Stimulated activated naive B cell treated with anti-CD40 and anti-IgM and Interleukin-4, amounts not matched to agents 10 μg/mL and 1 μg/mL and 100 μg/mL, for 72 hours (primary cell): ENCODE measurements at regions not wholly inside any gene's neighbourhood (a gene's known extent, or its start where the extent isn't known, plus 50 kb on each side); places are given as distances from the start of the nearest gene placed in this dataset.
"Not testable (repeated sequence)": the region's sequence is repeated elsewhere in the genome, so short reads cannot be mapped to it uniquely, and the experiment has no call there.

ENCODE experiments used
- ATAC-seq, 2 donors: fragments of 150-1000 bp; cut with Tn5 transposase; replicated peaks; 2 replicates each; pipeline ENCODE4 v1.10.0; 2021; ENCODE audit warnings: moderate library complexity in 1 of 2
- DNase-seq: peaks from one replicate; pipeline ENCODE4 v3.0.0; 2021
- H3K27ac Mint-ChIP-seq: one replicate; pipeline ENCODE4 v1.8.0; 2022; ENCODE audit warnings: mild to moderate bottlenecking, mixed read lengths
- H3K27me3 Mint-ChIP-seq, 2 donors: one replicate each; pipeline ENCODE4 v1.8.0; 2022; ENCODE audit warnings: mixed read lengths in 2 of 2
- H3K36me3 Mint-ChIP-seq, 2 donors: one replicate each; pipeline ENCODE4 v1.8.0; 2022; ENCODE audit warnings: mixed read lengths in 2 of 2, mild to moderate bottlenecking in 1 of 2
- H3K4me1 Mint-ChIP-seq, 2 donors: one replicate each; pipeline ENCODE4 v1.8.0; 2022; ENCODE audit warnings: mixed read lengths in 2 of 2, mild to moderate bottlenecking in 1 of 2
- H3K4me3 Mint-ChIP-seq, 2 donors: one replicate each; pipeline ENCODE4 v1.8.0; 2022; ENCODE audit warnings: mild to moderate bottlenecking in 2 of 2, mixed read lengths in 2 of 2, moderate library complexity in 1 of 2
- H3K9me3 Mint-ChIP-seq, 2 donors: one replicate each; pipeline ENCODE4 v1.8.0; 2022; ENCODE audit warnings: mixed read lengths in 2 of 2, mild to moderate bottlenecking in 1 of 2

DNA sequence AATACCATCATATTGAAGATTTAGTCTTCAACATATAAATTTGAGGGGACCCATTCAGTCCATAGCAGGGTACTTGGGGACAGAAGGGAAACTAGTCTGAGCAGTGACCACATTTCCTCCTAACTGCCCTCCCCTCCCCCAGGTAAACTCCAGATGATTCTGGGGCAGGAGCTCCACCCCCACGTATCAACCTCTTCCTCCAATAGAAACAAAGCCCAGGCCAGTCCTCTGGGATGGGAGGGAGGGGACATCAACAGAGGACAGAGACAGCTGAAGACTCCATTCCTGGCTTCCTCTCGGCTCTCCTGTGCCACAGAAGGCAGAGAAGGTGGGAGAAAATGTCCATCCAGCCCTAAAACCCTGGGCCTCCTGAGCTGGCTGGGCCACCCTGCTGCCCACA lies 85.0 kb upstream of the TOP1 start:
- H3K27ac Mint-ChIP-seq, result no peak overlapping the region
- H3K4me3 Mint-ChIP-seq, result no peak overlapping the region
- H3K4me1 Mint-ChIP-seq, result peaks cover 21% of the 10 kb centered on the region in 2 donors
- peaks cover 0 to 1% of the 10 kb centered on the region in 2 donors for H3K9me3 Mint-ChIP-seq
- no peak for DNase-seq
- H3K27me3 Mint-ChIP-seq, result peaks cover 11 to 15% of the 10 kb centered on the region in 2 donors
- no peaks in the 10 kb centered on the region for H3K36me3 Mint-ChIP-seq
- ATAC-seq, result no peak

DNA sequence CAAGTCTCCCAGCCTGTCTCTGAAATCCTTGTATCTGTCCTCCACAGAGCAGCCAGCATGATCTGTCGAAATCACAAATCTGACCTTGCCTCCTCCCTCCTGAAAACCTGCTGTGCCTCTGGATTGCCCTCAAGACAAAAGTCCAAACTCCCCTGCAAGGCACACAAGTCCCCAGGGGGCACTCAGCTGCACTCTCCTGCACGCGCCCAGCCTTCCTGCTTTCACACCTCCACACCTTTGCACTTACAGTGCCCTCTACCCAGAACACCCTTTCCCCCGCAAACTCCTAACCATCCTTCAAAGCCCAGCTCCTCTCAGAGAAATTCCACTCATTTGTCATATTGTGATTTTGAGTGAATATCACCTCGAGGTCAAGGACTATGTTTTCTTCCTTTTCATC lies 83.4 kb upstream of the TOP1 start:
- DNase-seq (no peak), ATAC-seq (no peak)
- H3K4me3 Mint-ChIP-seq, result no peak overlapping the region
- no peaks in the 10 kb centered on the region for H3K36me3 Mint-ChIP-seq
- peaks cover 0 to 1% of the 10 kb centered on the region in 2 donors for H3K9me3 Mint-ChIP-seq
- H3K27me3 Mint-ChIP-seq, result peaks cover 11 to 15% of the 10 kb centered on the region in 2 donors
- H3K27ac Mint-ChIP-seq, result peak overlapping the region; percentile 16
- H3K4me1 Mint-ChIP-seq, result peaks cover 21% of the 10 kb centered on the region in 2 donors

GRCh38 chr20:40945754-40946450 lies 82.7 kb upstream of the TOP1 start:
- peaks cover 11 to 17% of the 10 kb centered on the region in 2 donors for H3K27me3 Mint-ChIP-seq
- peaks cover 0 to 1% of the 10 kb centered on the region in 2 donors for H3K9me3 Mint-ChIP-seq
- no peaks in the 10 kb centered on the region for H3K36me3 Mint-ChIP-seq
- H3K4me3 Mint-ChIP-seq, result no peak overlapping the region
- DNase-seq (no peak), ATAC-seq (peak; percentile 34 to 54)
- peaks cover 15 to 17% of the 10 kb centered on the region in 2 donors for H3K4me1 Mint-ChIP-seq
- H3K27ac Mint-ChIP-seq, result no peak overlapping the region

DNA sequence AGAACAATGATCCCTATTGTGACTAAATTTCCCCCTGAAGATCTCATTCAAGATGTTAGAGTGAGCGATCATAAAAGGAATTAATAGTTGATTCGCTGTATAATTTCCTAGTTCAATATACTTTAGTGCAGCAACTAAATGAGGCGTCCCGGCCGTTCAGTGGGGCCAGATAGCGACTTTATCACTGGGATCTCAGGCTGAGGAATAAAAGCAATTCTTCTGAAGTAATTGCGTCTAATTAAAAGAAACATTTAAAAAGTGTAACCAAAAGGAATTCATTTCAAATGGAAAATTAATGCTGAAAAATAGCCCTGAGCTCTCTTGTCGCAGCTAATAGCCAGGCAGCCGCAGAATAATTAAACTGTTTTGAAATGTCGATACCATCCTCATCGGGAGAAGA lies 82.2 kb upstream of the TOP1 start:
- H3K9me3 Mint-ChIP-seq, result peaks cover 0 to 1% of the 10 kb centered on the region in 2 donors
- H3K27ac Mint-ChIP-seq, result no peak overlapping the region

GRCh38 chr20:40948465-40949267 lies 80.0 kb upstream of the TOP1 start:
- Mint-ChIP-seq H3K9me3 (no peaks in the 10 kb centered on the region), H3K4me3 (no peak overlapping the region)

More for the DNA sequence above, 82.2 kb upstream of the TOP1 start:
- no peak for ATAC-seq
- Mint-ChIP-seq H3K27me3 (peaks cover 11 to 19% of the 10 kb centered on the region in 2 donors), H3K36me3 (no peaks in the 10 kb centered on the region), H3K4me3 (no peak overlapping the region), H3K4me1 (peaks cover 10 to 11% of the 10 kb centered on the region in 2 donors)
- DNase-seq, result no peak

GRCh38 chr20:40949346-40949745 lies 79.3 kb upstream of the TOP1 start:
- peaks cover 11 to 28% of the 10 kb centered on the region in 2 donors for H3K27me3 Mint-ChIP-seq
- H3K27ac Mint-ChIP-seq, result no peak overlapping the region
- no peak overlapping the region for H3K4me3 Mint-ChIP-seq
- peaks cover 0 to 4% of the 10 kb centered on the region in 2 donors for H3K4me1 Mint-ChIP-seq
- no peak for DNase-seq
- H3K36me3 Mint-ChIP-seq, result no peaks in the 10 kb centered on the region
- H3K9me3 Mint-ChIP-seq, result peaks cover 2 to 4% of the 10 kb centered on the region in 2 donors
- no peak for ATAC-seq

More at GRCh38 chr20:40948465-40949267, 80.0 kb upstream of the TOP1 start:
- Mint-ChIP-seq H3K27ac (no peak overlapping the region), H3K4me1 (peaks cover 0 to 6% of the 10 kb centered on the region in 2 donors), H3K27me3 (peaks cover 11 to 28% of the 10 kb centered on the region in 2 donors), H3K36me3 (no peaks in the 10 kb centered on the region)
- ATAC-seq, result no peak
- no peak for DNase-seq

GRCh38 chr20:40952136-40952535 lies 76.5 kb upstream of the TOP1 start:
- no peaks in the 10 kb centered on the region for H3K36me3 Mint-ChIP-seq
- H3K9me3 Mint-ChIP-seq, result peaks cover 2 to 5% of the 10 kb centered on the region in 2 donors
- peaks cover 3 to 9% of the 10 kb centered on the region in 2 donors for H3K4me1 Mint-ChIP-seq
- H3K27me3 Mint-ChIP-seq, result peaks cover under 1 to 18% of the 10 kb centered on the region in 2 donors
- no peak overlapping the region for H3K4me3 Mint-ChIP-seq
- no peak for ATAC-seq
- DNase-seq, result no peak
- no peak overlapping the region for H3K27ac Mint-ChIP-seq

DNA sequence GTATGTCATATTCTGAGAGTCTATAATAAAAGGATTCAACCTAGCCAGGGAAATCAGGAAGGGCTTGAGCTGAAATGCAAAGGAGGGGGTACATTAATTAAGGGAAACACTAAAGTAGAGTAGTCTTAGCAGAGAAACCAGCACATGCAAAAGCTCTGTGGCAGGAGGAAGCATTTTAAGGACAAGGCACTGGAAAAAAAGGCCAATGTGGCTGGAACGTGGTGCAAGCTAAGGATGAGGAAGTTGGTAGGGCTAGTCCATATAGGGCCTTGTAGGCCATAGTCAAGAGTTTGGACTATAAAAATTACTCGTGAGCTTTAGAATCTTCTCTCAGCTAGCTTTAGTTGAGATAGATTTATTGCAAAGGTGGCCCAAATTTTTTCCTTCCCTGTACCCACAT lies 75.2 kb upstream of the TOP1 start:
- no peak for ATAC-seq
- peaks cover 3 to 9% of the 10 kb centered on the region in 2 donors for H3K4me1 Mint-ChIP-seq
- no peak overlapping the region for H3K27ac Mint-ChIP-seq
- H3K27me3 Mint-ChIP-seq, result peaks cover 0 to 18% of the 10 kb centered on the region in 2 donors
- H3K4me3 Mint-ChIP-seq, result no peak overlapping the region
- H3K36me3 Mint-ChIP-seq, result no peaks in the 10 kb centered on the region
- peaks cover 2 to 5% of the 10 kb centered on the region in 2 donors for H3K9me3 Mint-ChIP-seq
- no peak for DNase-seq

DNA sequence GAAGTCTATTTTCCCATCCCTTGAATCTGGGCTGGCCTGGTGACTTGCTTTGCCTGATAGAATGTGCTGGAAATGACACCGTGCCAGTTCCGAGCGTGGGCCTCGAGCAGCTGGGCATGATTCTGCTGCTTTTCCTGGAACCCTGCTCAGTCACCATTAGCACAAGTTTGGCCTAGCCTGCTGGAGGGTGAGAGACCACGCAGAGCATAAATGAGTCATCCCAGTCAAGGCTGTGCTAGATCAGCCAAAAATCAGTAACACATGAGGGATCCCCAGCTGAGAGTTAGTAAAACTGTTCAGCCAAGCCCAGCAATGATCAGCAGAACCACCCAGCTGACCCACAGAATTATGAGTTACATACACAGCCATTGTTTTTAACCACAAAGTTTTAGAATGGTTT lies 74.8 kb upstream of the TOP1 start:
- Mint-ChIP-seq H3K27ac (no peak overlapping the region), H3K4me3 (no peak overlapping the region), H3K36me3 (no peaks in the 10 kb centered on the region), H3K9me3 (peaks cover 2 to 5% of the 10 kb centered on the region in 2 donors), H3K27me3 (peaks cover 0 to 21% of the 10 kb centered on the region in 2 donors), H3K4me1 (peaks cover 3 to 9% of the 10 kb centered on the region in 2 donors)
- ATAC-seq (peak; percentile 46 to 61), DNase-seq (no peak)

- no peak for ATAC-seq
- DNase-seq, result no peak
- Mint-ChIP-seq H3K4me1 (peaks cover 3 to 9% of the 10 kb centered on the region in 2 donors), H3K27ac (no peak overlapping the region), H3K4me3 (no peak overlapping the region), H3K9me3 (peaks cover 2 to 5% of the 10 kb centered on the region in 2 donors), H3K36me3 (no peaks in the 10 kb centered on the region), H3K27me3 (peaks cover 4 to 29% of the 10 kb centered on the region in 2 donors)
Observed at GRCh38 chr20:40954521-40955165, 74.0 kb upstream of the TOP1 start.

GRCh38 chr20:40955326-40955725 lies 73.3 kb upstream of the TOP1 start:
- peaks cover 4 to 29% of the 10 kb centered on the region in 2 donors for H3K27me3 Mint-ChIP-seq
- H3K36me3 Mint-ChIP-seq, result no peaks in the 10 kb centered on the region
- no peak overlapping the region for H3K27ac Mint-ChIP-seq
- peaks cover 3 to 9% of the 10 kb centered on the region in 2 donors for H3K4me1 Mint-ChIP-seq
- ATAC-seq (no peak), DNase-seq (no peak)
- H3K4me3 Mint-ChIP-seq, result no peak overlapping the region
- peaks cover 2 to 5% of the 10 kb centered on the region in 2 donors for H3K9me3 Mint-ChIP-seq

DNA sequence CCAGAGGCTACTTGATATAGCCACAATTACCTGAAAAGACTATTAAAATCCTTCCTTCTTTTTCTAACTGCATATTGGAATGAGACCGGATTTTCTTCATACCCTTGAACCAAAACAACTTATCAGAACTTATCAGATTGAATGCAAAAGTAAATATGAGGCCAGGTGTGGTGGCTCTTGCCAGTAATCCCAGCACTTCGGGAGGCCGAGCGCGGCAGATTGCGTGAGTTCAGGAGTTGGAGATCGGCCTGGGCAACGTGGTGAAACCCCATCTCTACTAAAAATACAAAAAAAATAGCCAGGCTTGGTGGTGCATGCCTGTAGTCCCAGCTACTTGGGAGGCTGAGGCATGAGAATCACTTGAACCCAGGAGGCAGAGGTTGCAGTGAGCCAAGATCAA lies 72.8 kb upstream of the TOP1 start:
- H3K4me3 Mint-ChIP-seq, DNase-seq, H3K27ac Mint-ChIP-seq, H3K4me1 Mint-ChIP-seq, H3K9me3 Mint-ChIP-seq, H3K36me3 Mint-ChIP-seq, ATAC-seq: not testable (repeated sequence)
- H3K27me3 Mint-ChIP-seq, result peaks cover 4 to 28% of the 10 kb centered on the region in 2 donors

DNA sequence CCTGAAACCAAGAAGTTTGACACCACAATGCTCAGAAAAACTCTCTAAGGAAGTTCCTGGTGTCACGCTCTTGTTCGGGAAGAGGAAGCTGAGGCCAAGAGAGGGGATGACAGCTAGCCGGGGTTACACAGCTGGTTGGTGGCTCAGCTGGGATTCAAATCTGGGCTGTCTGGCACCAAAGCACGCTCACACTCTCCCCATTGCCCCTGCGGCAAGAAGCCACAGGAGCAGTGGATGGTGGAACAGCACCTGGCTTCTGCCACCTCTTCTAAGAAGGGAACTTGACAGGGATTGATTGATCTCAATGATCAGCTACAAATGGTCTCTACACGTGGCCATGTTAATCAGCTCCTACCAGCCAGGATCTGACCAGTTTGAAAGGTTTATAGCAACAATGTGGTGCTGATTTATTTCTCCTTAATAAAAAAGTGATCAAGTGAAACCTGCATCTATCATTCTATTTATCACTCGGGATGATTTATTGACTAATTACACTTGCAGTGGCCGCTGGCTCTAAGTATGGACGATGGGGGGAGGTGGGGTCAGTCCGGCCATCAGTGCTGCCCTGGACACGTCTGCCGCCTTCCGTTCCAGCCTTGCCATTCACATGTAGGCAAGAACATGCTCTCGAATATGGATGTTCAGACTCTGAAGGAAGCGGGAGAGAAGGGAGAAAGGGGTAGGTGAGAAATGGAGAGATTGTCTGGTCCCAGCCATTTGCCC lies 71.9 kb upstream of the TOP1 start:
- peak; percentile 38 to 57 for ATAC-seq

More for the DNA sequence above, 71.9 kb upstream of the TOP1 start:
- DNase-seq, result no peak
- no peaks in the 10 kb centered on the region for H3K36me3 Mint-ChIP-seq
- H3K9me3 Mint-ChIP-seq, result peaks cover 2 to 5% of the 10 kb centered on the region in 2 donors
- H3K27me3 Mint-ChIP-seq, result peaks cover 8 to 30% of the 10 kb centered on the region in 2 donors
- no peak overlapping the region for H3K27ac Mint-ChIP-seq
- peaks cover 3 to 13% of the 10 kb centered on the region in 2 donors for H3K4me1 Mint-ChIP-seq
- no peak overlapping the region for H3K4me3 Mint-ChIP-seq
